ENCODE measurements at regions not wholly inside any gene's neighbourhood (a gene's known extent, or its start where the extent isn't known, plus 50 kb on each side); places are given as distances from the start of the nearest gene placed in this dataset.

DNA sequence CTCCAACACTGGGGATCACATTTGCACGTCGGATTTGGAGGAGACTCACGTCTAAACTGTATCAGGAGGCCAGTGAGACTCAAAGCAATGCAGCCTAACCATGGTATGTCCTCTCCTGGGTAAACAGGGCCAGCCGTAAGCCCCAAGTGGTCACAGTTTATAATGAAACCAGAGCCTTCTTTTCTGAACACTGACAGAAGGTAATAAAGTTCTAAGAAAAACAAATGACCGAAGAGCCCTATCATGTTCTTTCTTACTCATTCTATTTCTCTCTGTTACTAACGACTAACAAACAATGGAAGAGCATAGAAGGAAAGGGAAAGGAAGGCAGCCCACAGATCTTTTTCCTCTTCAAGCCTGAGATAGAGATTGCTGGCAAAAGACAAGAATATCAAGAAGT is 796.8 kb upstream of the SOX11 start:
- DNase-seq (ENCODE audit: low read depth) = peak; percentile 32

DNA sequence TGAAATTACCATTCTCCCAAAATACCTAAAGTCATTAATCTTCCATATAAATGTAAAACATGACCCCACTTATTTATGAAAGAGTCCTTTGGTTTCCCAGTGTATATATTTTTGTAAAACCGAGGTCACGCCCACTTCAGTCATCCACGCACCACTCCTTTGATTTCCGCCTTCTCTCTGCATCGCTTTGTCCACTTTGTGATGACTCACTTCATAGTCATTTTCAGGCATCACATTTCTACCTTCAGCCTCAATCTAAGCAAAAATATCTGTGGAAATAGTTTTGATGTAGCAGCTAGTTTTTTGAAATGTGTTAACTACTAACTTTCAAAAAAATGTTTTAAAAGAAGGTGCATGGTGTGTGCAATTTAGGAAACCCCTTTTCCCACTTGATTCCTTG is 793.5 kb upstream of the SOX11 start:
- H3K4me3 ChIP-seq (ENCODE audit: low read depth, low read length) = no peak overlapping the region
- no peaks in the 10 kb centered on the region for H3K27me3 ChIP-seq (ENCODE audit: control insufficient read depth, insufficient read depth, low read length)
- peak; percentile 54 for DNase-seq (ENCODE audit: low read depth)

More for the DNA sequence above, 796.8 kb upstream of the SOX11 start:
- no peak overlapping the region for H3K4me3 ChIP-seq (ENCODE audit: low read depth, low read length)
- no peaks in the 10 kb centered on the region for H3K36me3 ChIP-seq (ENCODE audit: control insufficient read depth, insufficient read depth, low read length)
- H3K27me3 ChIP-seq (ENCODE audit: control insufficient read depth, insufficient read depth, low read length) = no peaks in the 10 kb centered on the region
- TF ChIP-seq, protein P1, sequence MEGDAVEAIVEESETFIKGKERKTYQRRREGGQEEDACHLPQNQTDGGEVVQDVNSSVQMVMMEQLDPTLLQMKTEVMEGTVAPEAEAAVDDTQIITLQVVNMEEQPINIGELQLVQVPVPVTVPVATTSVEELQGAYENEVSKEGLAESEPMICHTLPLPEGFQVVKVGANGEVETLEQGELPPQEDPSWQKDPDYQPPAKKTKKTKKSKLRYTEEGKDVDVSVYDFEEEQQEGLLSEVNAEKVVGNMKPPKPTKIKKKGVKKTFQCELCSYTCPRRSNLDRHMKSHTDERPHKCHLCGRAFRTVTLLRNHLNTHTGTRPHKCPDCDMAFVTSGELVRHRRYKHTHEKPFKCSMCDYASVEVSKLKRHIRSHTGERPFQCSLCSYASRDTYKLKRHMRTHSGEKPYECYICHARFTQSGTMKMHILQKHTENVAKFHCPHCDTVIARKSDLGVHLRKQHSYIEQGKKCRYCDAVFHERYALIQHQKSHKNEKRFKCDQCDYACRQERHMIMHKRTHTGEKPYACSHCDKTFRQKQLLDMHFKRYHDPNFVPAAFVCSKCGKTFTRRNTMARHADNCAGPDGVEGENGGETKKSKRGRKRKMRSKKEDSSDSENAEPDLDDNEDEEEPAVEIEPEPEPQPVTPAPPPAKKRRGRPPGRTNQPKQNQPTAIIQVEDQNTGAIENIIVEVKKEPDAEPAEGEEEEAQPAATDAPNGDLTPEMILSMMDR (IDR thresholded peaks at IDR 0.05; ENCODE audit: insufficient read depth, low read length, poor library complexity, severe bottlenecking) = peak; percentile 17

DNA sequence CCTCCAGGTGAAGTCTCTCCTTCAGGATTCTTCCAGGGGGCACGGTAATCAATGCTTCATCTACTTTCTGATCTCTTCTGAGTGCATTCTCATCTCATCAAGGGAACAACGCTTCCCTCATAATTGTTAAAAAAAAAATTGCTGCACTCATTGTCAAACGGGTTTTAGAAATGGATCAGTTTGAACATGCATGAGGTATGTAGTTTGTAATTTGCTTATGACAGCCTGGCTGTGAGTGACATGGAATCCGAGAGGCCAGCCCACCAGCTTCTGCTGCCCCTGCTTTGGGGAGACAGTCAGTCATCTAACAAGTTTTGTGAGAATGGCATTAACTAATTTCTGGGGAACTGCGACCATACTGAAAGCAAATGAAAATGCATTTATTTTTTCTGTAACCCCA is 791.9 kb upstream of the SOX11 start:
- TF ChIP-seq, protein P1 (IDR thresholded peaks at IDR 0.05; ENCODE audit: insufficient read depth, low read length, poor library complexity, severe bottlenecking) = no peak
- DNase-seq (ENCODE audit: low read depth) = no peak
- no peaks in the 10 kb centered on the region for H3K36me3 ChIP-seq (ENCODE audit: control insufficient read depth, insufficient read depth, low read length)
- no peaks in the 10 kb centered on the region for H3K27me3 ChIP-seq (ENCODE audit: control insufficient read depth, insufficient read depth, low read length)
- no peak overlapping the region for H3K4me3 ChIP-seq (ENCODE audit: low read depth, low read length)

More for the DNA sequence above, 793.5 kb upstream of the SOX11 start:
- TF ChIP-seq, protein P1 (IDR thresholded peaks at IDR 0.05; ENCODE audit: insufficient read depth, low read length, poor library complexity, severe bottlenecking) = no peak
- H3K36me3 ChIP-seq (ENCODE audit: control insufficient read depth, insufficient read depth, low read length) = no peaks in the 10 kb centered on the region

DNA sequence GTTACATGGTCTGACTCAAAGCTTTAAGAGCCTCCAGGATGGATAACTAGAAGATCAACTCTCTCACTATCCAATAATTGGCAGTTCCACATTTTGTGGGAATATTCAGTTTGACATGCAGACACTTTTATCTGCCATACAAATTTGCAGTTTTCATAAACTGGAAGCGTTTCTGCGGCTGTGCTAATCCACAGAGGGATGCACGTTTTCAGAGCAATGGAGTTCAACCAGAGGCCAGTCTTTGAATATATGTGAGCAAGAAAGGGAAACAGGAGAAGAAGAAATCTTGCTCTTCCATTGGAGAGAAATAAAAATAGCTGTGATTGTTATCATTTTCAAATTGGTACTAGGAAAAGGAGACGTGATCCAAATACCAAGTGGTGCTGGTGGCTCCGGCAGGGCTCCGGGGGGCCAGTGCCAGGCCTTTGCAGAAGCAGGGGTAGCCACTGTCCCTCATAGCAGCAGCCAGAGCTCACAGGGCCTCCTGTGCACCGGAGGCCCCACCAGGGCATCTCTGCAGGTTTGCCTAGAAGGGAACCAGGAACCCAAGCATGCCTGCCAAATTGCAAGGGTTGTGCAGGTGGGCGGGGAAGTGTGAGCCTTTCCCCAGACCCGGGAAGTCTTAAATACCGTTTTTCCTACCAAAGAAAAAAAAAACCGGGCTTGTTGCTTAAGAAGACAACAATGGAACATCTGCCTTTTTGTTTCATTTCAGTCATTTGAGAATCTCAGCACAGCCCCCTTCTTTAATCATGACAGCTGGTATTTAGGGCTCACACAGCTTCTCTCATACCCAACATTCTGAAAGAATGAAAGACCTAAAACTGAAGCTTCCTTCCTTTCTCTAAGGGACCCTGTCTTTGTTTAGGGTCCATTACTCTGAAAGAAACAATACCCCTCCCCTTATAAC is 791.1 kb upstream of the SOX11 start:
- TF ChIP-seq, protein P1 (IDR thresholded peaks at IDR 0.05; ENCODE audit: insufficient read depth, low read length, poor library complexity, severe bottlenecking) = no peak
- DNase-seq (ENCODE audit: low read depth) = no peak
- H3K27me3 ChIP-seq (ENCODE audit: control insufficient read depth, insufficient read depth, low read length) = no peaks in the 10 kb centered on the region
- no peak overlapping the region for H3K4me3 ChIP-seq (ENCODE audit: low read depth, low read length)
- H3K36me3 ChIP-seq (ENCODE audit: control insufficient read depth, insufficient read depth, low read length) = no peaks in the 10 kb centered on the region

DNA sequence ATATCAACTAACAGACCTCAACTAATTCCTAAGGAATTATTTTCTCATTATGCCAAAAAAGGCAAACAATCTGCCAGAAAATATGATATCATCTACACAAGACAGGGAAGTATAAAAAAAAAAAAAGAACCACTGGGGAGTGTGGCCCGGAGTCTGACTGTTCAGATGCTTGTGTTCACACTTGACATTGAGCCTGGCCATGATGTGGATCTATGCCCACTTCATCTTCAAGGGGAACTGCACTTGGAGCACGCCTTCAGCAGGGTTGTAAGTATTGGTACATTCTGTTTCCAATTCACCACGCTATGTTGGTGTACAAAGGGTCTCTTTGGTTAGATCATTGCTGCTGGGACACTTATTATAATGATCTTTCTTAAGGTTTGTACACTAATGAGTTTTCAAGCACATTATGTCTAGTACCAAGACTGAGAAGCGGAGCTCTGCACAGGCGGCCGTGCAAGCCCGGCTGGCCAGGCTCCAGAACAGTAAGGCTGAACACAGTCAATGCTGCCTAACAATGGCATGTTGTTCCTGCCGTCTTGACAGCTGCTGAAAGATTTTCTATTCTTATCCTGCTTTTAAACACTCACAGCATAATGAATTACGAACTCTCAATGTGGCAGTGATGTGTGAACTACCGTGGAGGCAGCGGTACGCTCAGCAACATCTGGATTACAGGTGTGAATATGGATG is 788.4 kb upstream of the SOX11 start:
- Histone ChIP-seq H3K36me3 (ENCODE audit: control insufficient read depth, insufficient read depth, low read length) (no peaks in the 10 kb centered on the region), H3K4me3 (ENCODE audit: low read depth, low read length) (no peak overlapping the region), H3K27me3 (ENCODE audit: control insufficient read depth, insufficient read depth, low read length) (no peaks in the 10 kb centered on the region)
- no peak for DNase-seq (ENCODE audit: low read depth)
- TF ChIP-seq, protein P1 (IDR thresholded peaks at IDR 0.05; ENCODE audit: insufficient read depth, low read length, poor library complexity, severe bottlenecking) = no peak
